ENCODE measurements at regions not wholly inside any gene's neighbourhood (a gene's known extent, or its start where the extent isn't known, plus 50 kb on each side); places are given as distances from the start of the nearest gene placed in this dataset.

- TF ChIP-seq MAZ (IDR thresholded peaks at IDR 0.05; ENCODE audit: borderline replicate concordance, low read depth, low read length) (no peak), CTCF (conservative IDR thresholded peaks at IDR 0.05; ENCODE audit: low read depth, low read length) (no peak), POLR2A (IDR thresholded peaks at IDR 0.05; ENCODE audit: low read depth, low read length) (no peak), RAD21 (IDR thresholded peaks at IDR 0.05; ENCODE audit: low read length) (no peak), SMC3 (IDR thresholded peaks at IDR 0.05; ENCODE audit: low read depth, low read length) (no peak), CHD1 (IDR thresholded peaks at IDR 0.05; ENCODE audit: low read depth, low read length) (no peak), BHLHE40 (IDR thresholded peaks at IDR 0.05; ENCODE audit: low read depth, low read length) (no peak), USF2 (IDR thresholded peaks at IDR 0.05; ENCODE audit: low read depth, low read length) (no peak)
Measured at GRCh38 chr12:38053655-38054464, 262.7 kb upstream of the ALG10B start.
